GM10248 (cell line): ENCODE measurements at regions not wholly inside any gene's neighbourhood (a gene's known extent, or its start where the extent isn't known, plus 50 kb on each side); places are given as distances from the start of the nearest gene placed in this dataset.

ENCODE experiments used
- CTCF ChIA-PET: fragments of 300-600 bp; sonication (Branson Sonifier 250); formaldehyde crosslinking; extraction: SDS; loops from one replicate; lab custom pipeline; 2021; ENCODE audit warnings: antibody characterized with exemption; lab: Yijun Ruan, JAX
- POLR2A ChIA-PET: fragments of 350-650 bp; sonication (Branson Sonifier 250); formaldehyde crosslinking; extraction: SDS; loops from one replicate; lab custom pipeline; 2020; ENCODE audit warnings: antibody characterized with exemption; lab: Yijun Ruan, JAX
- DNase-seq: peaks from one replicate; pipeline ENCODE4 v3.0.0; 2012; ENCODE audit errors: extremely low spot score
- CTCF ChIP-seq: IDR thresholded peaks from 2 replicates; pipeline ENCODE4 v1.5.1; 2012; ENCODE audit warnings: mild to moderate bottlenecking, low read depth; ENCODE audit errors: extremely low read depth, missing control alignments, control extremely low read depth

GRCh38 chr2:48829036-48829435, 73.5 kb upstream of the LHCGR start:
- POLR2A ChIA-PET = no interaction called here
- CTCF ChIA-PET = interaction anchor here (1.4 kb wide), 1 partner anchor 14 kb away, joined by 5 read pairs; no protein-coding TSS in a partner anchor
- no peak for DNase-seq
- TF ChIP-seq CTCF = no peak

GRCh38 chr2:48826986-48827385, 71.5 kb upstream of the LHCGR start:
- TF ChIP-seq CTCF = no peak
- ChIA-PET CTCF (no interaction called here), POLR2A (no interaction called here)
- DNase-seq = no peak

GRCh38 chr2:48824116-48824515, 68.6 kb upstream of the LHCGR start:
- no peak for TF ChIP-seq CTCF
- ChIA-PET CTCF (no interaction called here), POLR2A (no interaction called here)
- no peak for DNase-seq

- ChIA-PET CTCF (no interaction called here), POLR2A (no interaction called here)
- DNase-seq = no peak
- TF ChIP-seq CTCF = no peak
Measured at GRCh38 chr2:48819206-48819735, 63.7 kb upstream of the LHCGR start.

- ChIA-PET CTCF (interaction anchor here (0.9 to 1.5 kb wide), 2 partner anchors 16 to 17 kb away, joined by 3 read pairs; no protein-coding TSS in a partner anchor), POLR2A (no interaction called here)
- no peak for TF ChIP-seq CTCF
- DNase-seq = no peak
Measured at GRCh38 chr2:48817355-48817754, 61.8 kb upstream of the LHCGR start.

- POLR2A ChIA-PET = no interaction called here
- CTCF ChIA-PET = interaction anchor here (1.4 kb wide), 1 partner anchor 11 kb away, joined by 3 read pairs; no protein-coding TSS in a partner anchor
- no peak for TF ChIP-seq CTCF
- no peak for DNase-seq
Measured at GRCh38 chr2:48812416-48812815, 56.9 kb upstream of the LHCGR start.

- CTCF ChIA-PET = no interaction called here
- POLR2A ChIA-PET = no interaction called here
- no peak for TF ChIP-seq CTCF
- no peak for DNase-seq
Measured at GRCh38 chr2:48808311-48808710, 52.8 kb upstream of the LHCGR start.
